NCI-H510A (cell line): ENCODE measurements at regions not wholly inside any gene's neighbourhood (a gene's known extent, or its start where the extent isn't known, plus 50 kb on each side); places are given as distances from the start of the nearest gene placed in this dataset.

ENCODE experiments used
- DNase-seq: peaks from one replicate; lab custom pipeline; 2025; lab: John Stamatoyannopoulos, UW

DNA sequence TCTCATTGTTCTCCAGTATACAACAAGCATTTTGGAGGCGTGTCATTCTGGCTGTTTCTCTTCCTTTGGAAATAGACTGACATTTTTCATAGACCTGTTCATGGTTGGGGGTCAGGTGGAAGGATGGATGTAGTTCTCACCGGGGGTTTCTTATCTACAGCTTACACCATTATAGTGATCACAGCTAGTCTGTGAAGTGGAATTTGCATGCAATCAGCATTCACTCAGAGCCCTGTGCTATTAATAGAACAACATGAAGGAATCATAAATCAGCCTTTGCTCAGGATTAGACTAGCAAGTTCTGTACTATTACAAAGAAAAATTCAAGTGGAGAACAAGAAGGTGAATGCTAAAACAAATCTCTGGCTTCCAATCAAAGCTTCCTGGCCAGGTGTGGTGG, 132.6 kb upstream of the PUDP start:
- no peak for DNase-seq

- DNase-seq, result no peak
Measured at GRCh38 chrX:7272346-7272745, 124.4 kb upstream of the PUDP start.

DNA sequence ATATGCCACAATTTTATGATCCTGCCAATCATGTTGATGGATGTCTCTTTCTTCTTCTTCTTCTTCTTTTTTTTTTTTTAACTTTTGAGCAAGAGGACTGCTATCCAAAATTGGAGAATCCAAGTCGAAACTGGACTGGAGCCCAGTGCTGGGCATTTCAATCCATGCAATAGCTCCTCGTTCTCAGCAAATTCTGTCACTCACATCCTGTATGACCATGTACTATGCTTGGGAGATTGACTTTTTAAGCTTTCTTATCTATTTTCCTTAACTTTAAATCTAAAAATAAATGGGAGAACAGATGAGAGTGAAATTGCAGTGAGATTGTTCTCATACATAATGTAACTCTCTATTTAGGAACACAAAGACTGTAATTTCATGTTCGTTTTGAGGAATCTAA, 123.0 kb upstream of the PUDP start:
- DNase-seq, result no peak

GRCh38 chrX:7269991-7270390, 122.0 kb upstream of the PUDP start:
- no peak for DNase-seq

- DNase-seq, result no peak
Measured at GRCh38 chrX:7269589-7269988, 121.6 kb upstream of the PUDP start.

GRCh38 chrX:7266288-7266687, 118.3 kb upstream of the PUDP start:
- no peak for DNase-seq

DNA sequence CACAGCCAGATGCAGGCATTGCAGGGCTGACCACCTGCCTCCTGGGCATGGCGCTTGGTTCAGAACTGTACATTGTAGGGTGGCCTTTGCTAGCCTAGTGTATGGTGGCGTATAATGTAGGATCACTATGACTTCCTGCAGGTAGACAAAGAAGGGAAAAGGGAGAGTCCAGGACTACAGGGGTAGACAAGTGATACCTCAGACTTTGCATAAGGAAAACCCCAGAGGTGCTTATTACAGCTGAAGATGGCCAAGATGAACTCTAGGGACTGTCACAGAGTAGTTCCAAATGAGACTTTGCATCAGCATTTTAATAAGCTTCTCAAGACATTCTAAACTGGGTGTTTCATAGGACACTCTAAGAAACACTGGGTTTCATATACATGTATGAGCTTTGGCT, 116.4 kb upstream of the PUDP start:
- DNase-seq, result no peak

- DNase-seq, result no peak
Measured at GRCh38 chrX:7263961-7264360, 116.0 kb upstream of the PUDP start.

DNA sequence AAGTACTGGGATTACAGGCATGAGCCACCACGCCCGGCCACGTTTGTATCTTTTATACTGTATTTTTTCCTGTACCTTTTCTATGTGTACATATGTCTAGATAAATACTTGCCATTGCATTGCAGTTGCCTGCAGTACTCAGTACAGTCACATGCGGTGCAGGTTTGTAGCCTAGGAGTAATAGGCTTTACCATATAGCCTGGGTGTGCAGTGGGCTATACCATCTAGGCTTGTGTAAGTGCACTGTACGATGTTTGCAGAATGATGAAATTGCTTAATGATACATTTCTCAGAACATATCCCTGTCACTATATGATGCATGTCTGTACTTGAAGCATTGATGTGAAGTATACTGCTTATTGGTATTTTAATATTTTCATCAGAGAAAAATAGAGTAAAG, 115.4 kb upstream of the PUDP start:
- no peak for DNase-seq

GRCh38 chrX:7262551-7262950, 114.6 kb upstream of the PUDP start:
- DNase-seq, result no peak

- no peak for DNase-seq
Measured at GRCh38 chrX:7261672-7262332, 113.8 kb upstream of the PUDP start.

DNA sequence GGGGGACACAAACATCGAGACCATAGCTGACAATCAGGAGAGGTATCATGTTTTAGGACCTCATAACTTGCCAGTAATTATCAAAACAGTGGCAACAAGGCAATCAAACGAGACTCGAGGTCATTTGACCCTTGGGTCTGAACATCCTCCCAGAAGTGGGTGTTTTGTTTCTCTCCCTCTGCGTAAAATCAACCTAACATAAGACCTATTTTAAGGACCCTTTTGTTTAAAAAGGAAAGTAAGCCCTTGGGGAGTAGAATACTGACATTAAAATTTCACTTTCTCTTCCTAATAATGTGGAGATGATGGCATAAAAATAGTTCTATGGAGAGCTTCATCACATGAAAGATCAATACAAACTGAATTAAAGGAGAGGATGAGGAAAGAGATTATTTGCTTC, 106.2 kb upstream of the PUDP start:
- DNase-seq, result no peak

GRCh38 chrX:7253565-7253964, 105.6 kb upstream of the PUDP start:
- no peak for DNase-seq

DNA sequence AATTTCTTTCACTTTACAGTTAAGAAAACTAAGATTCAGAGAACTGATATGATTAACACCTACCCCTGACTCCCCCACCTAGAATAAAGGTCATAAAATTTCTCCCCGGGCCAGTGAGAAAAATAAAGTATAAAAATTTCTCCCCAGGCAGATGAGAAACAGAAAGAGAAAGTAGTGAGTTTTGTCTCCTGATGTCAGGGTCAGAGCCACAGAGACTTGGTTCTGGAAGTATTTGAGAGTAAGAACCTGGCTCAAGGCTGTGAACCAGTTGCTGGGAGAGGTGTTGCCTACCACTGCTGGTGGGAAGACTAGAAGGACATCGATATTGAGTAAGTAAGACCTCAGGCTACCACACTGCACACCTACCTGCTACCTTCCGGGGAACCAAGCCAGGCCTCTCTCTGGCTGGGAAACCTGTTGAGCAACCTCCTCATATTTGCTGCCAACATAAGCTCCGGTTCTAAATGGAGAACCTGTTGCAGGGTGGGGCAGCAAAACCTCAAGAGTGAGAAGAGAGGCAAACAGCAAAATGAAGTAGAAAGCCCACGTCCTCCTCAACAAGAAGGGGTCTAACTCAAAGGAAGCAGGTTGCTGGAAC, 104.2 kb upstream of the PUDP start:
- peak; percentile 5 for DNase-seq

- no peak for DNase-seq
Measured at GRCh38 chrX:7247346-7247745, 99.4 kb upstream of the PUDP start.

GRCh38 chrX:7244405-7244804, 96.5 kb upstream of the PUDP start:
- no peak for DNase-seq

DNA sequence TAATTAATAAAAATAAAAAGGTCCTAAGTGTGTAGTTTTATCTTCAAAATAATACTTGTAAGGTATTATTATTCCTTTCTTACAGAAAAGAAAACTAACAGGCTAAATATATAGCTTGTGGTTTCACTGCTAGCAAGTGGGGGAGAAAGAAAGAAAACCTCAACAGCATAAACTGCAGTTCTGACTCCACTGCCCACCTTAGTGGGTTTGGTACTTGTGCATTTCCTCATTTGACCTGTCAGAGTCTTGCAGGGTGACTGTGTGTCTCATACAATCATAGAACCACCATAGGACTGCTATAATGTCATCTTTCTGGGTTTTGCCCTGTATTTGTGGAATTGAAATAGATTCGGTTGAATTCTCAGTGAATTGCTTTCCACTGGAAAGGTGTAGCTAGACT, 94.7 kb upstream of the PUDP start:
- no peak for DNase-seq

DNA sequence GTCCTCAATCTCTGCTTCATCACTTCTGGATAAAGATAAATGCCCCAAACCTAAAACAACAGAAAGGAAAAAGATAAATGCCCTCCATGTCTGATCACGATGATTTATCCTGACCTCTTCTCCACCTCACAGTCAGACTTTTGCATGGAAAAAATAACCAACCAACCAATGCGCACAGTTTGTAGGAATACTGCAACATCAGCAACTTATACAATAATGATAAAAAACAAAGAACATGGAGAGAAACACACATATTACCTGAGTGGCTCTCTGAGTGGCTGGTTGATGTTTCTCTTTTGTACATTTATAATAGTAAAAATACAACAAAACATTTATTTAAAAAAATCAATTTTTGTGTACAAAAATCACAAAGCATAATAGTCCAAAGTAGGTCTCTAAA, 93.0 kb upstream of the PUDP start:
- no peak for DNase-seq

- no peak for DNase-seq
Measured at GRCh38 chrX:7235071-7235470, 87.1 kb upstream of the PUDP start.

GRCh38 chrX:7233580-7234406, 85.8 kb upstream of the PUDP start:
- no peak for DNase-seq

GRCh38 chrX:7228226-7228625, 80.3 kb upstream of the PUDP start:
- no peak for DNase-seq

- DNase-seq, result no peak
Measured at GRCh38 chrX:7225338-7225737, 77.4 kb upstream of the PUDP start.

DNA sequence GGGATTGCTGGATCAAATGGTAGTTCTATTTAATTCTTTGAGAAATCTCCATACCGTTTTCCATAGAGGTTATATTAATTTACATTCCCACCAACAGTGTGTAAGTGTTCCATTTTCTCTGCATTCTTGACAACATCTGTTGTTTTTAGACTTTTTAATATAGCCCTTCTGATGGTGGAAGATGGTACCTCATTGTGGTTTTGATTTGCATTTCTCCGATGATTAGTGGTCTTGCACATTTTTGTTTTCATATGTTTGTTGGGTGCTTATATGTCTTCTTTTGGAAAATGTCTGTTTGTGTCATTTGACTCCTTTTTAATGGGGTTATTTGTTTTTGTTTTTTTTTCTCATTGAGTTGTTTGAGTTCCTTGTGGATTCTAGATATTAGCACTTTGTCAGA, 75.3 kb upstream of the PUDP start:
- DNase-seq, result no peak
